HG03558 (cell line): ENCODE measurements at regions not wholly inside any gene's neighbourhood (a gene's known extent, or its start where the extent isn't known, plus 50 kb on each side); places are given as distances from the start of the nearest gene placed in this dataset.

ENCODE experiments used
- ATAC-seq: cut with Tn5 transposase; IDR thresholded peaks from one replicate; pipeline ENCODE4 v1.9.1; 2021; ENCODE audit warnings: moderate number of reproducible peaks; ENCODE audit not compliant: unreplicated experiment; ENCODE audit errors: extremely low read depth

- ATAC-seq, result no peak
These were observed 991.2 kb upstream of the ACO1 start for GRCh38 chr9:31393240-31393639.

DNA sequence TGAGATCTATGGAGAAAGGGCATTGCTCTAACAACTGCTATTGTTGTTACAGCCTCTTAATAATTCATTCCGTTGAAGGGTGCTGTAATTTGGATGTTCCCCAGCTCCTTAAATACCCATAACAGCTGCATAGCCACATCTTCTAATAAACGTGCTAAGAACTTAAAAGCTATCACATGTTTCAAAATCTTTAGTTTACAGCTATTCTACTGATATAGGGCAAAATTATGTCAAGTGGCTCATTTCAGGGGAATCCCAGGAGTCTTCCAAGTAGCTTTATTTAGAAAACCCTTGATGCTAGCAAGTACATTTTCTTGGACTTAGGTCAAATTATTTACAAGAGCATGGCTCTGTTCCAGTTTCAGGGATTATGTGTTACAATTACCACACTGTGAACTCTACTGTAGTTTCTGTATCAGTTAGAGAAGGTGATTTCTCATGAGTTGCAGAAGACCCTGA, 990.4 kb upstream of the ACO1 start:
- no peak for ATAC-seq

- ATAC-seq, result no peak
These were observed 972.4 kb upstream of the ACO1 start for GRCh38 chr9:31412081-31412480.

DNA sequence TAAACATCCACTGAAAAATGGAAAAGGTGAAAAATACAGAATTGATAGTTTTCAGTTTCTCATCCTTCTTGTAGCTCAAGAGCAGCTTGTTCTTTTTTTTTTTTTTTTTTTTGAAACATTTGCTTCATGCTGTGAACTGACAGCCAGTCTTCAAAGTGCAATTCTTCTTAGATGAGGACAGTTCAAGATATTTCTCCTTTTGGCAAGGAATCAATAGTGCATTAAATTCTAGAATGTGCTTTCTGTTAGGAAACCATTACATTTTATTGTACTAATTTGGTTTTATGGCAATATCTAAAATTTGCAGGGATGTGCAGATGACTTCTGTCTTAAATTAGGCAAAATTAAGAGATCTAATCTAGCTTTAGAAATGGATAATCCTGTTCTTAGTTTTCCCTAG, 969.3 kb upstream of the ACO1 start:
- ATAC-seq, result no peak

DNA sequence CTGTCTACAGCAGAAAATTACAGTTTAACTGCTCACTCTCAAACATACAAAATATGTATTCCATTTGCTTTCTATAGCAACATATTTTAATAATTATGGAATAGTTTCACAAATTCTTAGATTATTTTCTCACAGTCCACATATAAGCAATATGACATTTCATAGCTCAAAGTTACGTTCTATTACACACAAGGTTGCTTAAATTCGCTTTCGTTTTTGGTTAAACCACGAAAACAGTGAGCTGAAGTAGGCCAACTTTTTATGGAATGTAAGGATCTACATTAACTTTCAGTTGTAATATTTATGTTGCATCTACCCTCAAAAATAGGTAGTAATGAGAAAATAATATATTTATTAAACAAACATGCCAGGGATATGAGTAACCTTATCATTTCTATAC, 966.0 kb upstream of the ACO1 start:
- ATAC-seq, result no peak

GRCh38 chr9:31443630-31444457, 940.6 kb upstream of the ACO1 start:
- ATAC-seq, result peak; percentile 42

DNA sequence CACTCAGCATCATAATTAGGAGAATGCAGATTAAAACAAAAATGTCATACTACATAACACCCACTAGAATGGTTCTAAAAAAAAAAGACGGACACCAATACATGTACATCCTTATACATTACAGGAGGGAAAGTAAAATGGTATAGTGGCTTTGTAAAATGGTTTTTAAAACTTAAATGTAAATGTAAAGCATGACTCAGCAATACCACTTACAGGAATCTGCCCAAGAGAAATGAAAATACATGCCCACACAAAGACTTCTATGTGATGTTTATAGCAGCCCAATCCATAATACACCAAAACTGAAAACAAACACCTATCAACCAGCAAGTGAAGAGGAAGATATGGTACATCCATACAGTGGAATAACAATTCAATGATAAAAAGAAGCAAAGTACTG, 939.1 kb upstream of the ACO1 start:
- ATAC-seq, result no peak

DNA sequence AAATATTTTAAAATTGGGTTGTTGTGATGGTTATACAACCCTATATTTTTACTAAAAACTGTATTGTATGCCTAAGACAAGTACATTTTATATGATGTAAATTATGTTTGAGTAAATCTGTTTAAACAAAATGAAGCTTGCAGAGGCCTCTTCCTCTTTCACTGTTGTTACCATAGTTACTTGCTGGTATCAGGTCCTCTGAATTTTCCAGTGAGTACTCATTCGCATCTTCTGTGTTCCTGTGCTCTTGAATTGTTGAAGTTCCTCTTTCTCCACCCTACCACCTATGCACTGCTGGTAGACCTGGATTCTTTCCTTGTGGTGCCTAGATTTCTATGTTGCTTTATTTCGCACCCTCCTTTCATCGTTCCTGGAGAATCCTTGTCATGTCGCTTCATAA, 938.5 kb upstream of the ACO1 start:
- ATAC-seq, result peak; percentile 71

DNA sequence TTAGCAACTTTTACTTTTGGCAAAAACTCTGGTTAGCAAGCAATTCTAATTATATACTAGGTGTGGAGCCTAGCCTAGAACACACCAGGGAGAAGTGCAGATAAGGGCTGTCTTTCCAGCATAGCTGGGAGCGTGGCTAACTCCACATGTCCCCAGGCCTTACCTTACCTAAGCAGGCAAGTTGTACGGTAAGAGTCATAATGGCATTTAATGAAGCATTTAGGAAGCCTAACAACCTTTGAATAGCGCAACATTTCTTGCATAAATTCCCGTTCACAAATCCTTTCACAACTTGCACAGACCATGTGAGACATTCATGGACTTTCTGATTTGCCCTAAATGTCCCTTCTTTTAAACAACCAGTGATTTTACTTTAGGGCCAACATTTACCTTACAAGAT, 917.4 kb upstream of the ACO1 start:
- ATAC-seq, result no peak

DNA sequence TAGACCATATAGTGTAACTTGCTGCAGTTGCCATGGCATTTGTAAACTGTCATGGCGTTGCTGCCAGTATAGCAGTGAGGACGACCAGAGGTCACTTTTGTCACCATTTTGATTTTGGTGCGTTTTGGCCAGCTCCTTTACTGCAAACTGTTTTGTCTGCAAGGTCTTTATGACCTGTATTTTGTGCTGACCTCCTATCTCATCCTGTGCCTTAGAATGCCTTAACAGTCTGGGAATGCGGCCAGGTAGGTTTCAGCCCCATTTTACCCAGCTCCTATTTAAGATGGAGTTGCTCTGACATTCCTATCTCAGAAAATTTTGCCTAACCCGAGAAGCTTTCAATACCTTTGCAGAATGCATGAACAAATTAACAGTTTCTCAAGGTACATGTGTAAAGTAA, 914.4 kb upstream of the ACO1 start:
- no peak for ATAC-seq

DNA sequence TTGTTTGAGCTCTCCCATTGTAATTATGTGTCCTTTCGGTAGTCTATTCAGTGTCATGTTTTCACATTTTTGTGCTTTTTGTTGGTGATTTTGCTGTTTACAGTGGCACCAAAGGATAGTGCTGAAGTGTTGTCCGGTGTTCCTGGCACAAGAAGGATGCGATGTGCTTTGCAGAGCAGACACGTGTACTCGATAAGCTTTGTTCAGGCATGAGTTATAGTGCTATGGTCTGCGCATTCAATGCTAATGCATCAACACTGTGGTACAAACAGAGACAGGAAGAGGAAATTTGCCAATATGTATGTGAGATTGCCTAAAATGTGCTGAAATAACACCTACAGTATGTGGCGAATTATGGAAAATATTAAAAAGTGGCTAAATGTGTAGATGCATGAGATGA, 913.4 kb upstream of the ACO1 start:
- ATAC-seq, result no peak

GRCh38 chr9:31486630-31487029, 897.8 kb upstream of the ACO1 start:
- no peak for ATAC-seq

DNA sequence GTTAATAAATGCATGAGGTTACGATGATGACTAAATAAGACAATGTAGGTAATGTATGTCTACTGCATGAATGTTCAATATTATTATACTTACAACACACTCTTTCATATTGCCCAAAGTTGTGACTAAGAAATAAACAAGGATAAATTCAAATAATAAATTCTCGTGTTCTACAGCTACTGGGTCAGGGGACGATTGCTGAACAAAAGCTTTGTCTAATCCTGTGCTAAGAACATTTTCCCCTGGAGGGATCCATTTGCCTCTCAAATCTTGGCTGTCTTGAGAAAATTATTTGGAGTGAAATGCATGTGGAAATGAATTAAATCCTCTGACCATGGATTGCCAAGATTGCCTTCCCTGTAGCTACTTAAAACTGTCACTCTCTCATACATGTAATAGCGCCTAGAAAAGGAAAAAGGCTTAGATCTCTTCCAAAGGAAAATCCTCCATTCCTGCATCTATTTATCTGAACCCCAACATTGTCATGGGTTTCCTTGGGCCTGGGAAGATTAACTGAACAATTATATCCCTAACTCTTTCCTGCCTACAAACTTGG, 893.8 kb upstream of the ACO1 start:
- no peak for ATAC-seq

DNA sequence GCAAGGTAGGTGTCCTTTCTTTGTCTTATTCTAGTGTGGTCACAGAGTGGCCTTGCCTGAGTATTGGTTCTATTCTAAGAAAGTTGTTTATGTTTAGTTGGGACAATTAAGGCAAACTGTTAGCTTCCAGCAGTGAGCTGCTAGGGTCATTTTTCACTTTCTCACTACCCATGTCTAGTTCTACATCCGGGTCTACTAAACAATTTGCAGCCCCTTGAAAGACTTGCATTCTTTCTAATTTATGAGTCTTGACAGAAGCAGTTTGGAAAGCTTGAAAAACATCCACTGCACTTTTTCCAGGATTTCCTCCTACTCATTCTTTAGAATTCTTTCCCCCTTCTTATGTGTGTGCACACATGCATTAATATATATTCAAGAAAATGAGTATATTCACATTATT, 892.2 kb upstream of the ACO1 start:
- ATAC-seq, result no peak

DNA sequence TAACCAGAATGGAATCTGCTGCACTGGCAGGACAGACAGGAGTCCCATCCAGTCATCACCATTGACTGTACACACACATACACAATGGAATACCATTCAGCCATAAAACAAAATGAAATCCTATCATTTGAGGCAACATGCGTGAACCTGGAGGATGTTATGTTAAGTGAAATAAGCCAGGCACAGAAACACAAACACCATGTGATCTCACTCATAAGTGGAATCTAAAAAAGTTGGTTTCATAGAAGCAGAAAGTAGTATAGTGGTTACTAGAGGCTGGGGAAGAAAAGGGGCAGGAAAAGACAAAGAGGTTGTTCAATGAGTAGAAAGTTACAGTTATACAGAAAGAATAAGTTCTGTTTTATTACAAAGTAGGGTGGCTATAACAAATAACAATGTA, 884.0 kb upstream of the ACO1 start:
- no peak for ATAC-seq

DNA sequence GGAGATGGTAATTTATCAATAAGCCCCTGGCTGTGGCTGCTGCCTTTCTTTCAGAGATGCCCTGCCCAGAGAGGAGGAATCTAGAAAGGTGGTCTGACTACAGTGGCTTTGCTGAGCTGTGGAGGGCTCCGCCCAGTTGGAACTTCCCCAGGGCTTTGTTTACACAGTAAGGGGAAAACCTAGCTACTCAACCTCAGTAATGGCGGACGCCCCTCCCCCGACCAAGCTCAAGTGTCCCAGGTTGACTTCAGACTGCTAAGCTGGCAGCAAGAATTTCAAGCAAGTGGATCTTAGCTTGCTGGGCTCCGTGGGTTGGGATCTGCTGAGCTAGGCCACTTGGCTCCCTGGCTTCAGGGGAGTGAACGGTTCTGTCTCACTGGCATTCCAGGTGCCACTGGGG, 865.4 kb upstream of the ACO1 start:
- no peak for ATAC-seq

GRCh38 chr9:31519424-31519823, 865.0 kb upstream of the ACO1 start:
- ATAC-seq, result no peak

GRCh38 chr9:31519826-31520225, 864.6 kb upstream of the ACO1 start:
- ATAC-seq, result no peak

- no peak for ATAC-seq
These were observed 864.0 kb upstream of the ACO1 start for GRCh38 chr9:31520301-31521085.

DNA sequence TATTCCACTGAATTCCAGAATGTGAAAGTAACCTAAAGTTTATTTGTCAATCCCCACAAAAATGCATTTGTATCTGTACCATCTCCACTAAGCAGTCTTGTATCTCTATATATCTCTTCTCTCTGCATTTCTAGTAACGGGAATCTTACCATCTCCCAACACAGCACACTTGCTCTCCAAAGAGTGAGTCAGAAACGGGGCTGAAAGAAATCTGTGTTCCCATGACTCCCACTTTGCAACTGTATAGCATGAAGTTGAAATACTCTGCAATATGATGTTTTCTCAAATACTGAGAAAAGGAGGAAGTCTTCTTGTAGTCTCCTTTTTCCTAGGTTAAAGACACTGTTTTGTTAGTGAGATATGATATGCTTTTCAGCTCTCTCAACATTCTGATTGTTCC, 848.8 kb upstream of the ACO1 start:
- ATAC-seq, result no peak

DNA sequence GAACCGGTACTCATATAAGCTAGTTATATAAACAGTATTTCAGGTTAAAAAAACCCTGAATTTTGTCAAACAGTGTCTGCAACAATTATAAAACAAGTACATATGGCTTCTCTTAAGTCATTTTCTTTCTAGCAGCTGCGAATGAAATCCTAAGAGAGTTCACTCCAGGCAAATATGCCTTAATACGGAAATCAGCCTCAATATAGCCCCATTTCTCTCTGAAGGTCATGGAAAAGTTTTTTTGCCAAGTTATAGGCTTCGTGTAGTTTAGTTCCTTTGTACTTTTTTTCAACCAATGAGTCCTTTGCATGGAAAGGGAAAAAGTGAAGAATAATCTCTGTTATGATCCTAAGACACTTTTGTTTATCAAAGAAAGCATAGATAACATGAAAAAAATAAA, 848.0 kb upstream of the ACO1 start:
- ATAC-seq, result no peak
